ENCODE measurements at regions not wholly inside any gene's neighbourhood (a gene's known extent, or its start where the extent isn't known, plus 50 kb on each side); places are given as distances from the start of the nearest gene placed in this dataset.

GRCh38 chr2:83051538-83052170, 1407.4 kb downstream of the SUCLG1 start:
- H3K79me2 ChIP-seq (ENCODE audit: low read length) = no peaks in the 10 kb centered on the region
- no peaks in the 10 kb centered on the region for H3K36me3 ChIP-seq (replicated peaks; ENCODE audit: insufficient read depth, low read length)
- H3K27me3 ChIP-seq (replicated peaks; ENCODE audit: insufficient read depth, low read length) = no peaks in the 10 kb centered on the region
- no peaks in the 10 kb centered on the region for H4K20me1 ChIP-seq (ENCODE audit: insufficient read depth, low read length)
- H3K9me2 ChIP-seq (replicated peaks; ENCODE audit: insufficient read depth, low read length) = no peaks in the 10 kb centered on the region
- no peaks in the 10 kb centered on the region for H3K9me3 ChIP-seq (replicated peaks; ENCODE audit: insufficient read depth, low read length)
- no peak for TF ChIP-seq CTCF (IDR thresholded peaks at IDR 0.05; ENCODE audit: low read length)
- TF ChIP-seq EZH2 (optimal IDR thresholded peaks at IDR 0.05; ENCODE audit: low read depth, low read length) = no peak
- TF ChIP-seq EZH2phosphoT487 (IDR thresholded peaks at IDR 0.05; ENCODE audit: low read length) = no peak
- no peak overlapping the region for H3K4me3 ChIP-seq (ENCODE audit: low read length)
- no peak for DNase-seq
- H3K9ac ChIP-seq (ENCODE audit: low read length) = no peak overlapping the region
- H2AFZ ChIP-seq (ENCODE audit: low read length) = no peak overlapping the region
- no peak overlapping the region for H3K4me2 ChIP-seq (ENCODE audit: low read depth, low read length)
- no peaks in the 10 kb centered on the region for H3F3A ChIP-seq (ENCODE audit: insufficient read depth, low read length)
- no peaks in the 10 kb centered on the region for H3K4me1 ChIP-seq (ENCODE audit: low read length)
- no peak overlapping the region for H3K27ac ChIP-seq (ENCODE audit: low read length)

DNA sequence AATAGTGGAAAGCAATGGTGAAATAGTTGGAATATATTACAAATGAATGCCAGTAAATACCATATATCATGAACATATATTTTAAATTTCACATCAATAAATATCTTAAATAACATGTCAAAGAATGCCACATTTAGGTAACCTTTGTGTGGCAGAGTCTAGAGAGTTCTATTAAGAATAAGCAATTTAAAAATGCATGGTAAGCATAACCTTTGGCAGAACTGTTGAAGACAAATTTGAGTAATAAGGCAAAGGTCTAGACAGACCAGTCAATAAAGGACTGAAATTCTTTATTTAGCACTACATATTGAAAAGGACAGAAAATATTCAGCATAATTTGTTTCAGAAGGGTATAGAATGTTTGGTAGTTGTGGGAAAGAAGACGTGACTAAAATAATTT, 1417.0 kb downstream of the SUCLG1 start:
- no peaks in the 10 kb centered on the region for H3K79me2 ChIP-seq (ENCODE audit: low read length)
- no peaks in the 10 kb centered on the region for H3F3A ChIP-seq (ENCODE audit: insufficient read depth, low read length)
- no peaks in the 10 kb centered on the region for H3K27me3 ChIP-seq (replicated peaks; ENCODE audit: insufficient read depth, low read length)
- no peak overlapping the region for H3K27ac ChIP-seq (ENCODE audit: low read length)
- no peaks in the 10 kb centered on the region for H3K36me3 ChIP-seq (replicated peaks; ENCODE audit: insufficient read depth, low read length)
- H3K4me3 ChIP-seq (ENCODE audit: low read length) = no peak overlapping the region
- no peak overlapping the region for H3K4me2 ChIP-seq (ENCODE audit: low read depth, low read length)
- no peaks in the 10 kb centered on the region for H4K20me1 ChIP-seq (ENCODE audit: insufficient read depth, low read length)
- H3K9me3 ChIP-seq (replicated peaks; ENCODE audit: insufficient read depth, low read length) = no peaks in the 10 kb centered on the region; the same call in 1 of the 2 replicates
- no peaks in the 10 kb centered on the region for H3K4me1 ChIP-seq (ENCODE audit: low read length)
- DNase-seq = no peak
- TF ChIP-seq CTCF (IDR thresholded peaks at IDR 0.05; ENCODE audit: low read length) (no peak), EZH2phosphoT487 (IDR thresholded peaks at IDR 0.05; ENCODE audit: low read length) (no peak), EZH2 (optimal IDR thresholded peaks at IDR 0.05; ENCODE audit: low read depth, low read length) (no peak)
- no peak overlapping the region for H3K9ac ChIP-seq (ENCODE audit: low read length)
- no peaks in the 10 kb centered on the region for H3K9me2 ChIP-seq (replicated peaks; ENCODE audit: insufficient read depth, low read length)
- no peak overlapping the region for H2AFZ ChIP-seq (ENCODE audit: low read length)

GRCh38 chr2:83022631-83023210, 1436.4 kb downstream of the SUCLG1 start:
- H3K4me3 ChIP-seq (ENCODE audit: low read length) = no peak overlapping the region
- no peaks in the 10 kb centered on the region for H3K36me3 ChIP-seq (replicated peaks; ENCODE audit: insufficient read depth, low read length)
- H3K9me2 ChIP-seq (replicated peaks; ENCODE audit: insufficient read depth, low read length) = no peaks in the 10 kb centered on the region
- no peaks in the 10 kb centered on the region for H3K27me3 ChIP-seq (replicated peaks; ENCODE audit: insufficient read depth, low read length)
- no peak for TF ChIP-seq EZH2phosphoT487 (IDR thresholded peaks at IDR 0.05; ENCODE audit: low read length)
- TF ChIP-seq CTCF (IDR thresholded peaks at IDR 0.05; ENCODE audit: low read length) = no peak
- no peak for TF ChIP-seq EZH2 (optimal IDR thresholded peaks at IDR 0.05; ENCODE audit: low read depth, low read length)
- H3F3A ChIP-seq (ENCODE audit: insufficient read depth, low read length) = no peaks in the 10 kb centered on the region
- peaks cover 4% of the 10 kb centered on the region for H3K4me1 ChIP-seq (ENCODE audit: low read length)
- no peaks in the 10 kb centered on the region for H4K20me1 ChIP-seq (ENCODE audit: insufficient read depth, low read length)
- no peak overlapping the region for H3K27ac ChIP-seq (ENCODE audit: low read length)
- no peak for DNase-seq
- no peak overlapping the region for H3K4me2 ChIP-seq (ENCODE audit: low read depth, low read length)
- no peaks in the 10 kb centered on the region; the same call in 1 of the 2 replicates for H3K9me3 ChIP-seq (replicated peaks; ENCODE audit: insufficient read depth, low read length)
- H2AFZ ChIP-seq (ENCODE audit: low read length) = no peak overlapping the region
- no peak overlapping the region for H3K9ac ChIP-seq (ENCODE audit: low read length)
- no peaks in the 10 kb centered on the region for H3K79me2 ChIP-seq (ENCODE audit: low read length)
